HG02678 (cell line): ENCODE measurements at regions not wholly inside any gene's neighbourhood (a gene's known extent, or its start where the extent isn't known, plus 50 kb on each side); places are given as distances from the start of the nearest gene placed in this dataset.

ENCODE experiments used
- ATAC-seq: cut with Tn5 transposase; IDR thresholded peaks from one replicate; pipeline ENCODE4 v1.9.1; 2021; ENCODE audit warnings: mild to moderate bottlenecking, moderate library complexity; ENCODE audit not compliant: unreplicated experiment

DNA sequence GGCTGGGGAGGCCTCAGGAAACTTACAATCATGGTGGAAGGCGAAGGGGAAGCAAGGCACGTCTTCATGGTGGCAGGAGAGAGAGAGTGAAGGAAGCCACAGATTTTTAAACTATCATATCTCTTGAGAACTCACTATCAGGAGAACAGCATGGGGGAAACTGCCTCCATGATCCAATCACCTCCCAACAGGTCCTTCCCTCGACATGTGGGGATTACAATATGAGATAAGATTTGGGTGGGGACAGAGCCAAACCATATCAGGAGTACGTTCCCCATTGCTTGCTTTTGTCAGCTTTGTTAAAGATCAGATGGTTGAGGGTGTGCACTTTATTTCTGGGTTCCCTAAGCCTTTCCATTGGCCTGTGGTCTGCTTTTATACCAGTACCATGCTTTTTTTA lies 53.7 kb upstream of the E2F8 start:
- no peak for ATAC-seq

DNA sequence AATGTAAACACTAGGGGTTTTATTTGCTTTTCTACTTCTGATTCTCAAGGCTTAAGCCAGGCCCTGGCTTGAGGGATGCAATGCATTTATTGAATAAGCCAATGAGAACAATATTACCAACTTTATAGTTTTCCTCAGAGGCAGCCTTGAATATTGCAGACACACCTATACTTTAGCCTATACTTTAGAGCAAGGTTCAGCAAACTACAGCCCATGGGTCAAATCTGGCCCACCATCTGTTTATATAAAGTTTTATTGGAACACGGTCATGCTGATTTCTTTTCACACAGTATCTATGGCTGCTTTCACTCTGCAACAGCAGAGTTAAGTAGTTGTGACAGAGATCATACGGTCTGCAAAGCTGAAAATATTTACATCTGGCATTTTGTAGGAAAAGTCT lies 50.3 kb upstream of the E2F8 start:
- no peak for ATAC-seq
